PFSK-1 (cell line): ENCODE measurements at regions not wholly inside any gene's neighbourhood (a gene's known extent, or its start where the extent isn't known, plus 50 kb on each side); places are given as distances from the start of the nearest gene placed in this dataset.

Experiments
- FOXP2 ChIP-seq: optimal IDR thresholded peaks from 2 replicates; pipeline ENCODE3; 2011; ENCODE audit warnings: borderline replicate concordance, control low read depth, inconsistent platforms; ENCODE audit not compliant: insufficient read depth; ENCODE audit errors: extremely low read length, extremely low read depth
- POLR2AphosphoS5 ChIP-seq: IDR thresholded peaks from 2 replicates; pipeline ENCODE4 v1.6.1; 2012; ENCODE audit warnings: low read depth, mild to moderate bottlenecking, control low read depth, low read length, moderate library complexity
- SIN3A ChIP-seq: IDR thresholded peaks from 2 replicates; pipeline ENCODE4 v1.6.1; 2012; ENCODE audit warnings: mild to moderate bottlenecking, low read length, moderate library complexity, borderline replicate concordance; ENCODE audit not compliant: insufficient read depth
- TF ChIP-seq, protein P1 (sequence below), 2 experiments: IDR thresholded peaks; 2 replicates each; pipeline versions ENCODE4 v1.6.1 to v1.8.0; 2011 to 2012; ENCODE audit warnings: low read depth in 2 of 2, low read length in 2 of 2, control low read depth in 1 of 2, inconsistent platforms in 1 of 2, mild to moderate bottlenecking in 1 of 2, moderate library complexity in 1 of 2; ENCODE audit not compliant: insufficient read depth in 1 of 2

DNA sequence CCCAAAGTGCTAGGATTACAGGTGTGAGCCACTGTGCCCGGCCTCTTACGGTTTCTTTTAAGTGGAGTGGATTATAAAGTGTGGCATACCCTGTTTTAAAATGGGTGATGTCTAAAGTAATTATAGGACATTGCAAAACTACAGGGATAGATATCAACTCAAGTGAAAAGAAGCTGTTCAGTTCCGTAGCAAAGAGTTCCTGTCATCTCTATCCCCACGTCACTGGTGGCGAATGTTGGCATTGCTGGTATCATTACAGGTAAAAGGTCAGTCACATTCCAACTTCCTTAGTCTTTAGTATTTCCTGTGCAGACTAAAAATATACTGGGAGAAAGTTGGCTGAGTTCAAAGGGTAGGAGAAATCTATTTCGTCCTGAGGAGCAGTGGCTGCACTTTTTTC, 95.6 kb upstream of the SLC38A2 start:
- TF ChIP-seq, protein P1, sequence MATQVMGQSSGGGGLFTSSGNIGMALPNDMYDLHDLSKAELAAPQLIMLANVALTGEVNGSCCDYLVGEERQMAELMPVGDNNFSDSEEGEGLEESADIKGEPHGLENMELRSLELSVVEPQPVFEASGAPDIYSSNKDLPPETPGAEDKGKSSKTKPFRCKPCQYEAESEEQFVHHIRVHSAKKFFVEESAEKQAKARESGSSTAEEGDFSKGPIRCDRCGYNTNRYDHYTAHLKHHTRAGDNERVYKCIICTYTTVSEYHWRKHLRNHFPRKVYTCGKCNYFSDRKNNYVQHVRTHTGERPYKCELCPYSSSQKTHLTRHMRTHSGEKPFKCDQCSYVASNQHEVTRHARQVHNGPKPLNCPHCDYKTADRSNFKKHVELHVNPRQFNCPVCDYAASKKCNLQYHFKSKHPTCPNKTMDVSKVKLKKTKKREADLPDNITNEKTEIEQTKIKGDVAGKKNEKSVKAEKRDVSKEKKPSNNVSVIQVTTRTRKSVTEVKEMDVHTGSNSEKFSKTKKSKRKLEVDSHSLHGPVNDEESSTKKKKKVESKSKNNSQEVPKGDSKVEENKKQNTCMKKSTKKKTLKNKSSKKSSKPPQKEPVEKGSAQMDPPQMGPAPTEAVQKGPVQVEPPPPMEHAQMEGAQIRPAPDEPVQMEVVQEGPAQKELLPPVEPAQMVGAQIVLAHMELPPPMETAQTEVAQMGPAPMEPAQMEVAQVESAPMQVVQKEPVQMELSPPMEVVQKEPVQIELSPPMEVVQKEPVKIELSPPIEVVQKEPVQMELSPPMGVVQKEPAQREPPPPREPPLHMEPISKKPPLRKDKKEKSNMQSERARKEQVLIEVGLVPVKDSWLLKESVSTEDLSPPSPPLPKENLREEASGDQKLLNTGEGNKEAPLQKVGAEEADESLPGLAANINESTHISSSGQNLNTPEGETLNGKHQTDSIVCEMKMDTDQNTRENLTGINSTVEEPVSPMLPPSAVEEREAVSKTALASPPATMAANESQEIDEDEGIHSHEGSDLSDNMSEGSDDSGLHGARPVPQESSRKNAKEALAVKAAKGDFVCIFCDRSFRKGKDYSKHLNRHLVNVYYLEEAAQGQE (IDR thresholded peaks at IDR 0.05; ENCODE audit: insufficient read depth in 1 of 2, low read depth in 2 of 2, low read length in 2 of 2): no peak
- TF ChIP-seq POLR2AphosphoS5 (no peak), SIN3A (no peak), FOXP2 (no peak)
